BLaER1 treated with 17β-estradiol and CSF1 and Interleukin-3, amounts not matched to agents 10 nM and 100 nM (cell line): ENCODE measurements at regions not wholly inside any gene's neighbourhood (a gene's known extent, or its start where the extent isn't known, plus 50 kb on each side); places are given as distances from the start of the nearest gene placed in this dataset.

Source experiments
- H3K27ac ChIP-seq, 11 experiments: shearing (Covaris generic); formaldehyde crosslinking; 2 replicates each; pipeline ENCODE4 v1.8.1; 2022
- H3K27me3 ChIP-seq, 11 experiments: shearing (Covaris generic); formaldehyde crosslinking; 2 replicates each; pipeline ENCODE4 v1.8.1; 2022
- H3K36me3 ChIP-seq, 11 experiments: shearing (Covaris generic); formaldehyde crosslinking; 2 replicates each; pipeline ENCODE4 v1.8.1; 2022
- H3K4me1 ChIP-seq, 10 experiments: shearing (Covaris generic); formaldehyde crosslinking; 2 replicates each; pipeline ENCODE4 v1.8.1; 2022
- H3K4me2 ChIP-seq, 11 experiments: shearing (Covaris generic); formaldehyde crosslinking; 2 replicates each; pipeline ENCODE4 v1.8.1; 2022
- H3K4me3 ChIP-seq, 10 experiments: shearing (Covaris generic); formaldehyde crosslinking; 2 replicates each; pipeline ENCODE4 v1.8.1; 2022
- H3K9ac ChIP-seq, 11 experiments: shearing (Covaris generic); formaldehyde crosslinking; 2 replicates each; pipeline ENCODE4 v1.8.1; 2022
- H3K9me3 ChIP-seq, 11 experiments: shearing (Covaris generic); formaldehyde crosslinking; replicated peaks in 1 of 11; 2 replicates each; pipeline ENCODE4 v1.8.1; 2022
- H4K20me1 ChIP-seq, 11 experiments: shearing (Covaris generic); formaldehyde crosslinking; 2 replicates each; pipeline ENCODE4 v1.8.1; 2022
- Cebpa-rat ChIP-seq, 11 experiments: shearing (Covaris generic); IDR thresholded peaks; 2 replicates each; pipeline ENCODE4 v1.8.1; 2022

- Histone ChIP-seq H4K20me1 (no peaks in the 10 kb centered on the region), H3K27ac (no peak overlapping the region), H3K4me2 (no peak overlapping the region), H3K9ac (no peak overlapping the region), H3K4me1 (no peaks in the 10 kb centered on the region), H3K4me3 (no peak overlapping the region), H3K36me3 (no peaks in the 10 kb centered on the region), H3K27me3 (no peaks in the 10 kb centered on the region), H3K9me3 (0 out of 22 replicates have a peak, but pooled peaks cover 0 to under 1% (median 0%) of the 10 kb centered on the region in 11 experiments)
- no peak for TF ChIP-seq Cebpa-rat (IDR thresholded peaks at IDR 0.05)
Observed at GRCh38 chr1:239675735-239676134, 289.4 kb downstream of the CHRM3 start.

DNA sequence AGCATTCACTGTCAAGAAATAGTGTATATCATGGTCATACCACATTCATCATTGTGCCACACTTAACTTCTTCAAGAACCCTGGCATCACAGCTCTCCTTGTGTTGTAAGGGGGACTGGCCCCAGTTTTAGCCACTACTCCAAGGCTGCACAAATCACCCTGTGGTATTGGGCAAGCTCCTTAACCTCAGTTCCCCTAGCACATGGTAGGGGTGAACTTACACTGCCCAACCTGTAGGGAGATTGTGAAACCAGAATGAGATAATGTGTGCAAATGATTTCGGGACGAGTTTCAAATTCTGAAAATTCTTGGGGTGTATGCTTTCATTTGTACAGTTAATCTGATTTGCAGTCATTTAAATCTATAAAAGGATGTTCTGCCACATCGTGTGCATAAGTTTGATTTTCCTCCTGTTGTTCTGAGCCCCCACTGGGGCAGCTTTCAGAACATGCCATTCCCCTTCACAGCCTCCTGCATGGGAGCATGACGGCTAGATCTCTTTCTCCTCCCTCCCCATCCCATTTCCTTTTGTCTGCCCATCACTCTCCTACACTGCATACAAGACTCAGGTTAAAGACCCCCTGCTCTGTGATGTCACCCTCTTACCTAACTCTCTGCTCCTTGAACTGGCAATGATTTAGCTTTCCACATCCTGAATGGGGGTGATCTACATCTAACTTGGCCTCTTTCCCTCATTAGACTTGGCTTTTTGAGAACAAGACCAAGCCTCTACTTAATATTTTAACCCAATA is 290.3 kb downstream of the CHRM3 start:
- H3K4me3 ChIP-seq = no peak overlapping the region
- H3K36me3 ChIP-seq = no peaks in the 10 kb centered on the region
- H3K4me2 ChIP-seq = no peak overlapping the region
- no peaks in the 10 kb centered on the region for H4K20me1 ChIP-seq
- TF ChIP-seq Cebpa-rat (IDR thresholded peaks at IDR 0.05) = no peak
- peaks cover 0 to 4% (median 0%) of the 10 kb centered on the region in 11 experiments; a peak in 1 of 22 replicates for H3K9me3 ChIP-seq
- H3K9ac ChIP-seq = no peak overlapping the region
- H3K4me1 ChIP-seq = no peaks in the 10 kb centered on the region
- no peak overlapping the region for H3K27ac ChIP-seq
- H3K27me3 ChIP-seq = no peaks in the 10 kb centered on the region

DNA sequence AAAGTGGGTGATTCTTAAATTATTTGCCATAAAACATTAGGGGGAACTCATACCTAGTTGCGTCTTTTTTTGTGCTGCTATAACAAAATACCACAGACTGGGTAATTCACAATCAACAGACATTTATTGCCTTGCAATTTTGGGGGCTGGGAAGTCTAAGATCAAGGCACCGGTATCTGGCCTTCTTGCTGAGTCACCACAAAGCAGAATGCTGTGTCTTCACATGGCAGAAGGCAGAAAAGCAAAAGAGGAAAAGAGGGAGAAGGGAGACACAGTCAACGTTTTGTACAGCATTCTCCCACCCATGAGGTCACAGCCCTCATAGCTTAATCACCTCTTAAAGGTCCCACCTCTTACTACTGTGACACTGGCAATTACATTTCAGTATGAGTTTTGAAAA is 291.0 kb downstream of the CHRM3 start:
- no peak overlapping the region for H3K4me2 ChIP-seq
- H3K4me1 ChIP-seq = no peaks in the 10 kb centered on the region
- no peak overlapping the region for H3K27ac ChIP-seq
- no peaks in the 10 kb centered on the region for H3K27me3 ChIP-seq
- H3K9me3 ChIP-seq = peaks cover 0 to 4% (median 0%) of the 10 kb centered on the region in 11 experiments; a peak in 1 of 22 replicates
- no peaks in the 10 kb centered on the region for H4K20me1 ChIP-seq
- no peak for TF ChIP-seq Cebpa-rat (IDR thresholded peaks at IDR 0.05)
- H3K4me3 ChIP-seq = no peak overlapping the region
- H3K9ac ChIP-seq = no peak overlapping the region
- no peaks in the 10 kb centered on the region for H3K36me3 ChIP-seq

DNA sequence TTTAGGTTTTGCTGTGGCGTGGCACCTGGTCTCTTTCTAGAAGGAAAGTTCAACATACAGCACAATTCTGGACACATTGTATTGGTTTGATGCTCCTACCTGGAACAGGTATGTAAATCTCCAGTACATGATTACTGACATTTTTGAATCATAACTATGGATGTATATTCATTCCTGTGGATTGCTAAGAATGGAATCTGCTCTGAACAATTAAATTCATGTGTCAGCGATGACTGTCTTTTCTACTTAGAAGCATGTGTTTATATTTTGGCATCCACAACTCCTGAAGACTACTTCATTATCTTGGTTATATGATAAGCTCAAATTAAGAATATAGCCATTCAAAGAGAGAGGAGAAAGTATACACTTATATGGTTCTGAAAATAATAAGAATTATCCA is 291.8 kb downstream of the CHRM3 start:
- Histone ChIP-seq H3K27me3 (no peaks in the 10 kb centered on the region), H3K9ac (no peak overlapping the region), H3K36me3 (no peaks in the 10 kb centered on the region), H3K9me3 (peaks cover 0 to 4% (median 0%) of the 10 kb centered on the region in 11 experiments; a peak in 1 of 22 replicates), H3K27ac (no peak overlapping the region), H3K4me3 (no peak overlapping the region), H3K4me1 (no peaks in the 10 kb centered on the region), H3K4me2 (no peak overlapping the region), H4K20me1 (no peaks in the 10 kb centered on the region)
- TF ChIP-seq Cebpa-rat (IDR thresholded peaks at IDR 0.05) = no peak

GRCh38 chr1:239682046-239682445 is 295.7 kb downstream of the CHRM3 start:
- Histone ChIP-seq H3K27me3 (no peaks in the 10 kb centered on the region), H3K9me3 (peaks cover 0 to 4% (median 0%) of the 10 kb centered on the region in 11 experiments; a peak in 1 of 22 replicates), H3K4me2 (no peak overlapping the region), H3K9ac (no peak overlapping the region), H3K27ac (no peak overlapping the region), H3K4me3 (no peak overlapping the region), H3K36me3 (no peaks in the 10 kb centered on the region), H4K20me1 (no peaks in the 10 kb centered on the region), H3K4me1 (no peaks in the 10 kb centered on the region)
- TF ChIP-seq Cebpa-rat (IDR thresholded peaks at IDR 0.05) = no peak

DNA sequence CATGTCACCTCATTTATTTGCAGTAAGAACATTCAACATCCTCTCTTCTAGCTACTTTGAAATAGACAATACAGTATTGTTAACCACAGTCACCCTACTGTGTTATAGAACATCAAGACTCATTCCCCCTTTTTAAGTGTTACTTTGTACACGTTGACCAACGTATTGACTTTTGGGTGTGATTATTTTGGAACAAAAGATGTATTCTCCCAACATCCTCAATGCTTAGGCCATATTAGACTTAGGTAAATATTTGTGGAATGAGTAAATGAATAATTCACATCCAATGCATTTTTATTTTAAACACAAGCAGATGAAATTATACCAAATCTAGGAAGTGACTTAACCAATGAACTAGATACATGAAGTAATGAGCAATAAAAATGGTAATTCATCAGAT is 296.6 kb downstream of the CHRM3 start:
- Histone ChIP-seq H3K27me3 (no peaks in the 10 kb centered on the region), H3K9me3 (peaks cover 0 to 4% (median 0%) of the 10 kb centered on the region in 11 experiments; a peak in 1 of 22 replicates), H3K36me3 (no peaks in the 10 kb centered on the region), H3K4me1 (no peaks in the 10 kb centered on the region), H3K4me2 (no peak overlapping the region), H3K27ac (no peak overlapping the region), H3K9ac (no peak overlapping the region), H4K20me1 (no peaks in the 10 kb centered on the region), H3K4me3 (no peak overlapping the region)
- TF ChIP-seq Cebpa-rat (IDR thresholded peaks at IDR 0.05) = no peak

DNA sequence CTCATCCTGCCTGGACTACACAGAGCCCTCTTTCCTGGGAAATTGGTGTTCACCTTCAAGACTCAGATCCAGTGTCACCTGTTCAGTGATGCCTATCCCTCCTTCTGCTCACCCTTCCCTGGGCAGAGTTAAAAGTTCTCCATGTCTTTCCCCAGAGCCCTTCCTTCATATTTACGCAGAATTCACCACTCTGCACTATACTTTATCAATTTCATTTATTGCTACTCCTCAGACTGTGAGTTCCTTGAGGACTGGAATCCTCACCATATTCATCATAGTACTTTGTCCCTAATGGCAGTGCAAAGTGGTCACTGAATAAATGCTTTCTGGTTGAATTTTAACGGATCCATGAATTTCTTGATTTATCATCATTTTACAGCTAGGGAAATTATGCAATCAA is 300.0 kb downstream of the CHRM3 start:
- H3K27me3 ChIP-seq = no peaks in the 10 kb centered on the region
- H3K27ac ChIP-seq = no peak overlapping the region
- no peaks in the 10 kb centered on the region for H3K36me3 ChIP-seq
- H3K9me3 ChIP-seq = no peaks in the 10 kb centered on the region
- no peak for TF ChIP-seq Cebpa-rat (IDR thresholded peaks at IDR 0.05)
- H3K4me1 ChIP-seq = no peaks in the 10 kb centered on the region
- H3K4me2 ChIP-seq = no peak overlapping the region
- no peak overlapping the region for H3K9ac ChIP-seq
- H4K20me1 ChIP-seq = no peaks in the 10 kb centered on the region
- H3K4me3 ChIP-seq = no peak overlapping the region

GRCh38 chr1:239696317-239696716 is 309.9 kb downstream of the CHRM3 start:
- no peak overlapping the region for H3K4me2 ChIP-seq
- no peak overlapping the region for H3K4me3 ChIP-seq
- no peak overlapping the region for H3K27ac ChIP-seq
- TF ChIP-seq Cebpa-rat (IDR thresholded peaks at IDR 0.05) = no peak
- no peaks in the 10 kb centered on the region for H3K4me1 ChIP-seq
- H3K9me3 ChIP-seq = no peaks in the 10 kb centered on the region
- H3K27me3 ChIP-seq = no peaks in the 10 kb centered on the region
- no peak overlapping the region for H3K9ac ChIP-seq
- H4K20me1 ChIP-seq = no peaks in the 10 kb centered on the region
- H3K36me3 ChIP-seq = no peaks in the 10 kb centered on the region

- Histone ChIP-seq H3K4me1 (no peaks in the 10 kb centered on the region), H3K4me2 (no peak overlapping the region), H4K20me1 (no peaks in the 10 kb centered on the region), H3K36me3 (no peaks in the 10 kb centered on the region), H3K27ac (no peak overlapping the region), H3K4me3 (no peak overlapping the region), H3K9ac (no peak overlapping the region), H3K27me3 (no peaks in the 10 kb centered on the region), H3K9me3 (no peaks in the 10 kb centered on the region)
- no peak for TF ChIP-seq Cebpa-rat (IDR thresholded peaks at IDR 0.05)
Observed at GRCh38 chr1:239700667-239701066, 314.3 kb downstream of the CHRM3 start.

DNA sequence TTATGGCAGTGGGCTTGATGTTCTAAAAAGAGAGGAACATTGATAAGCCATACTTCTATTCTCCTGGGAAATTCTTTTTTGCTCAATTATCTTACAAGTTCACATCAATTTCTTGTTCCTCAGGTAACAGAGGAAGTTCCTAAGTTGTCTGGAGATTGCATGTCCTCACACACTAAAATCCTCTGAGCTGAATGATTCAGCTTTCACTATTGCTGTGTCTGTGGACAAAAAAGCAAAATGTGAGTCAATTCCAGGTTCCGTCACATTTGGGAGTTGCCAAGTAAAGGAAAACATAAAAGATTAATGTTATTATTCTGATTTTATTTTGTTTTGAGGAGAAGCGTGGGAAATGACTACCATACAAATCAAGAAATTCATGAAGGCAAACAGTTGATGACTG is 316.7 kb downstream of the CHRM3 start:
- H3K27ac ChIP-seq = no peak overlapping the region
- TF ChIP-seq Cebpa-rat (IDR thresholded peaks at IDR 0.05) = no peak
- no peaks in the 10 kb centered on the region for H4K20me1 ChIP-seq
- no peak overlapping the region for H3K9ac ChIP-seq
- no peaks in the 10 kb centered on the region for H3K36me3 ChIP-seq
- no peaks in the 10 kb centered on the region for H3K27me3 ChIP-seq
- no peak overlapping the region for H3K4me2 ChIP-seq
- no peaks in the 10 kb centered on the region for H3K9me3 ChIP-seq
- no peak overlapping the region for H3K4me3 ChIP-seq
- no peaks in the 10 kb centered on the region for H3K4me1 ChIP-seq
